Progenitor cell of endocrine pancreas (in vitro differentiated cells): ENCODE measurements at regions not wholly inside any gene's neighbourhood (a gene's known extent, or its start where the extent isn't known, plus 50 kb on each side); places are given as distances from the start of the nearest gene placed in this dataset.

Experiments used
- DNase-seq: peaks from one replicate; pipeline ENCODE4 v3.0.0; 2021; ENCODE audit warnings: low spot score; ENCODE audit not compliant: unreplicated experiment
- H3K27ac Mint-ChIP-seq: 2 replicates; pipeline ENCODE4 v1.8.0; 2021; ENCODE audit warnings: mild to moderate bottlenecking, moderate library complexity, mixed read lengths
- H3K27me3 Mint-ChIP-seq: 2 replicates; pipeline ENCODE4 v1.8.0; 2021; ENCODE audit warnings: mixed read lengths
- H3K36me3 Mint-ChIP-seq: 2 replicates; pipeline ENCODE4 v1.8.0; 2022; ENCODE audit warnings: mixed read lengths; ENCODE audit not compliant: insufficient read depth
- H3K4me1 Mint-ChIP-seq: 2 replicates; pipeline ENCODE4 v1.8.0; 2021; ENCODE audit warnings: low read depth, mixed read lengths
- H3K4me3 Mint-ChIP-seq: 2 replicates; pipeline ENCODE4 v1.8.0; 2021; ENCODE audit warnings: low read depth, mild to moderate bottlenecking, moderate library complexity, mixed read lengths
- H3K9me3 Mint-ChIP-seq: 2 replicates; pipeline ENCODE4 v1.8.0; 2021; ENCODE audit warnings: low read depth, mixed read lengths
- TF ChIP-seq, protein P1 (sequence below): fragments of 200-600 bp; sonication (generic); IDR thresholded peaks from one replicate; pipeline ENCODE4 v1.5.0; 2021; ENCODE audit warnings: antibody characterized with exemption, mild to moderate bottlenecking; ENCODE audit not compliant: unreplicated experiment

DNA sequence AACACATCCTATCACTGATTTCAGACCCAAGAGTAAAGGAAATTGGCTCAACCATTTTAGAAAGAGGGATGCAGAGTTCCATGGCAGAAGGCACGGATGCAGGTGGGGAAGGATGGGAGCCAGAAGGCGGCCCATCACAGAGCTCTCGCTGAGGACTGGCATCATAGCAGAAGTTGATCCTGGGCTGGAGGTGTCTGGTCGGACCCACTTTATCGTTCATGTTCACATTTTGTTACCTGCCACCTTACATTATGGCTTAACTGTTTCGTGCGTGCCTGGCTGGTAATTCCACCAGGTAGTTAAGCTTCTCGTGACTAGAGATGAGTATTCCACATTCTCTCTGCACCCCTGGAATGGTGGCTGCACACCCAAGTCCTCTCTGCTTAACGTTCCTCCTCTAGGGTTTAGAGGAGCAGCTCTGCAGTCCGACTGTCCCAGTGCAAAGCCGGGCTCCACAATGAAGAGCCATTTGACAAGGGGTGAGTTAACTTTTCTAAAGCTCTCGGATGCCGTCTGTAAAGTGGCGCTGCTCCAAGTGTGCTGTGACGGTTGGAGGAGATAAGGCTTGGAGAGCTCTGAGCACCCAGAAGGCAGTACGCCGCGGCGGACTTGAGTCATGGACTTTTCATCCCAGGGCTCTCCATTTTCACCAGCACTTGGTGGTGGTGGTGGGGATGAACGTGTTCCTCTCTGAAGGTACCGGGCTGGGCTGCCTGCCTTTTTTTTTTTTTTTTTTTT is 157.1 kb upstream of the SHH start:
- DNase-seq = no peak

DNA sequence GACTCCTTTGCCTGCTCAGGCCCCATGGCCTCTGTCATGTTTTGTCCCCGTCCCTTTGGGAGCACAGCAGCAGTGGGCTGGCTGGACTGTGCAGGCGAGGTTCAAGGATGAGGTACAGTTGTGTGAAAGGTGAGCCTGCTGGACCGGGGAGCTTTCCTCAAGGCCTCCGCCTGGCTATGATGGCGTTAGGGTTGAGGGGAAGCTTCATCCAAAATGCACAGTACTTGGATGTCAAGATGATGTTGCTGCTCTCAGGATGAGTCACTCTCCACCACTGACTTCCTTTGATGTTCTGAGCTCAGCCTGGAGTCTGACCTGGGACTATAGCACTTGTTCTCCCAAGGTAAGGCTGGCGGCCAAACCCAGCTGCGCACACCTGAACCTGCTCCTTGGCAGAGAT is 152.7 kb upstream of the SHH start:
- Mint-ChIP-seq H3K9me3 (no peaks in the 10 kb centered on the region), H3K27me3 (peaks cover 64% of the 10 kb centered on the region), H3K4me3 (no peak overlapping the region), H3K36me3 (no peaks in the 10 kb centered on the region), H3K27ac (no peak overlapping the region), H3K4me1 (no peaks in the 10 kb centered on the region)
- no peak for DNase-seq
- TF ChIP-seq, protein P1, sequence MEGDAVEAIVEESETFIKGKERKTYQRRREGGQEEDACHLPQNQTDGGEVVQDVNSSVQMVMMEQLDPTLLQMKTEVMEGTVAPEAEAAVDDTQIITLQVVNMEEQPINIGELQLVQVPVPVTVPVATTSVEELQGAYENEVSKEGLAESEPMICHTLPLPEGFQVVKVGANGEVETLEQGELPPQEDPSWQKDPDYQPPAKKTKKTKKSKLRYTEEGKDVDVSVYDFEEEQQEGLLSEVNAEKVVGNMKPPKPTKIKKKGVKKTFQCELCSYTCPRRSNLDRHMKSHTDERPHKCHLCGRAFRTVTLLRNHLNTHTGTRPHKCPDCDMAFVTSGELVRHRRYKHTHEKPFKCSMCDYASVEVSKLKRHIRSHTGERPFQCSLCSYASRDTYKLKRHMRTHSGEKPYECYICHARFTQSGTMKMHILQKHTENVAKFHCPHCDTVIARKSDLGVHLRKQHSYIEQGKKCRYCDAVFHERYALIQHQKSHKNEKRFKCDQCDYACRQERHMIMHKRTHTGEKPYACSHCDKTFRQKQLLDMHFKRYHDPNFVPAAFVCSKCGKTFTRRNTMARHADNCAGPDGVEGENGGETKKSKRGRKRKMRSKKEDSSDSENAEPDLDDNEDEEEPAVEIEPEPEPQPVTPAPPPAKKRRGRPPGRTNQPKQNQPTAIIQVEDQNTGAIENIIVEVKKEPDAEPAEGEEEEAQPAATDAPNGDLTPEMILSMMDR = no peak

More for the DNA sequence above, 157.1 kb upstream of the SHH start:
- Mint-ChIP-seq H3K27ac (no peak overlapping the region), H3K4me3 (no peak overlapping the region), H3K27me3 (peaks cover 62% of the 10 kb centered on the region), H3K36me3 (no peaks in the 10 kb centered on the region), H3K9me3 (no peaks in the 10 kb centered on the region), H3K4me1 (no peaks in the 10 kb centered on the region)
- TF ChIP-seq, protein P1 = no peak

DNA sequence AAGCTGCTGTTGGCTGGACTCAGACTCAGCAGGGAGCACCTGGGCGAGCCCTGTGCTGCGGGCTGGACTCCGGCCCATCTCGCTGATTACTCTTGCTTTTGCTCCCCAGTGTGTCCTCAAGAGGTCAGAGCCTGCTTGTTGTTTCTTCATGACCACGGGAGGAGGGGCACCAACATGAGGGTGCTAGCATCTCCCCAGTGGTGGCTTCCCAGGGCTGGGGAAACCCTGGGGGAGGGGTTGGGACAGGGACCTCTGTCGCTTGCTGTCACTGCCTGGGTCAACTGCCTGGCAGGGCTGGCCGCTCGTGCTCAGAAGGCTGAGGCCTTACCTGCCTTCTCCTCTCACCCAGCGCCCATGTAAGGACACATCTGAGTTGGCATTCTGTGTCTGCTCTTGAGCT is 152.3 kb upstream of the SHH start:
- Mint-ChIP-seq H3K36me3 (no peaks in the 10 kb centered on the region), H3K4me3 (no peak overlapping the region), H3K27ac (no peak overlapping the region), H3K4me1 (no peaks in the 10 kb centered on the region), H3K27me3 (peaks cover 64% of the 10 kb centered on the region), H3K9me3 (no peaks in the 10 kb centered on the region)
- DNase-seq = no peak
- TF ChIP-seq, protein P1 = no peak

DNA sequence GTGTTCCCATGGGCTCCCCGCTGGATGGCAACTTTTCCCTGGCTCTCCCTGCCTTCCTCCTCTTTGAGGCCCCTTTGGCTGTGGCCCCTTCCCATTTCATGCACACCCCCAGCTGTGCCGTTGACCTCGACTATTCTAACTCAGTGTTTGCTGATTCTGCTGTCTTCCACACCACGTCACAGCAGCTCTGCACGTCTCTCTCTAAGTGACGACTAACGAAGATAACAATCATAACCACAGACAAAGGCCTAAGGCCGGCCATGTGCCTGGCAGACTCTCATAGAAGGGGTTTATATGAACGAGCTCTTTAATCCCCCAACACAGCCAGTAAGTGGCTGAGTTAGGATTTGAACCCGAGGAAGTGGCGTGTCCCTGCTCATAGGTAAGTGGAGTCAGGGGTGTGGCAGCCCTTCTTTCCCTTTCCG is 151.5 kb upstream of the SHH start:
- H3K9me3 Mint-ChIP-seq = no peaks in the 10 kb centered on the region

DNA sequence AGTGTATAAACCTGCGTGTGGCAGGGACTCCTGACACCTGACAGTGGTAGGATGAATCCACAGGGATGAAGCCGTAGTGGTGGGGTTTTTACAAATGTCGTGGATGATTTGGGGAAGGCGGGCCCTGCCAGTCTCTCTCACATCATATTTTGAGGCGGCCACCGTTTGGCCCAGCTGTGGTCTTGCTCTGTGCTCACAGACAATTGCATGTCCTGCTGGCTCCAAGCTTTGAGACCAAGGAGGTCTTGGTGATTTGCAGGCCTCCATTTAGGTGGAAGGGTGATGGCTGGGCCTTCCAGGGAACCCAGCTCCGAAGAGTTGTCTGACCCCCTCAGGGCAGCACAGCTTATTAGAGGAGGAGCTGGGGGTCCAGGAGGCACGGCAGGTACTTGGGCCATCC is 151.1 kb upstream of the SHH start:
- no peak for DNase-seq
- H3K27ac Mint-ChIP-seq = no peak overlapping the region
- TF ChIP-seq, protein P1 = no peak
- peaks cover 57% of the 10 kb centered on the region for H3K27me3 Mint-ChIP-seq
- H3K36me3 Mint-ChIP-seq = no peaks in the 10 kb centered on the region
- H3K9me3 Mint-ChIP-seq = no peaks in the 10 kb centered on the region
- H3K4me1 Mint-ChIP-seq = no peaks in the 10 kb centered on the region
- H3K4me3 Mint-ChIP-seq = no peak overlapping the region

More for the DNA sequence above, 151.5 kb upstream of the SHH start:
- H3K36me3 Mint-ChIP-seq = no peaks in the 10 kb centered on the region
- H3K4me1 Mint-ChIP-seq = no peaks in the 10 kb centered on the region
- H3K27me3 Mint-ChIP-seq = peaks cover 57% of the 10 kb centered on the region
- TF ChIP-seq, protein P1 = no peak
- no peak overlapping the region for H3K27ac Mint-ChIP-seq
- DNase-seq = no peak
- H3K4me3 Mint-ChIP-seq = no peak overlapping the region
